ENCODE measurements at regions not wholly inside any gene's neighbourhood (a gene's known extent, or its start where the extent isn't known, plus 50 kb on each side); places are given as distances from the start of the nearest gene placed in this dataset.

DNA sequence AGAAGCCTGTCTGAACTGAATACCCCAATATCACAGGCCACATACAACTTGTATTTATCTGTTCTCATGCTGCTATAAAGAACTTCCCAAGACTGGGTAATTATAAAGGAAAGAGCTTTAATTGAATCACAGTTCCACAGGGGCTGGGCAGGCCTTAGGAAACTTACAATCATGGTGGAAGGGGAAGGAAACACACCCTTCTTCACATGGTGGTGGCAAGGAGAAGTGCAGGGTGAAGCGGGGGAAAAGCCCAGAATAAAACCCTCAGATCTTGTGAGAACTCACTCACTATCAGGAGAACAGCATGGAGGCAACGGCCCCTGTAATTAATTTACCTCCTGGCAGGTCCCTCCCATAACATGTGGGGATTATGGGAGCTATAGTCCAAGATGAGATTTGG is 50.3 kb upstream of the FNDC1 start:
- Histone ChIP-seq H4K20me1 (ENCODE audit: insufficient read depth, low read length) (no peaks in the 10 kb centered on the region), H3K79me2 (ENCODE audit: insufficient read depth, low read length) (no peaks in the 10 kb centered on the region), H3K27me3 (ENCODE audit: insufficient read depth, low read length) (no peaks in the 10 kb centered on the region), H3K4me1 (ENCODE audit: insufficient read depth, low read length, severe bottlenecking) (peaks cover 41% of the 10 kb centered on the region), H2AFZ (ENCODE audit: low read length) (no peak overlapping the region), H3K9me2 (ENCODE audit: low read depth, low read length) (no peaks in the 10 kb centered on the region), H3K27ac (ENCODE audit: low read depth, low read length, poor library complexity, severe bottlenecking) (no peak overlapping the region), H3K9me3 (ENCODE audit: low read length) (no peaks in the 10 kb centered on the region; the same call in 1 of the 2 replicates), H3K36me3 (ENCODE audit: insufficient read depth, low read length) (peaks cover 8% of the 10 kb centered on the region; the same call in 1 of the 2 replicates), H3F3A (ENCODE audit: insufficient read depth, low read length) (no peaks in the 10 kb centered on the region), H3K4me2 (ENCODE audit: low read length) (no peak overlapping the region), H3K9ac (ENCODE audit: low read length) (no peak overlapping the region), H3K4me3 (ENCODE audit: low read depth, low read length, poor library complexity, severe bottlenecking) (no peak overlapping the region)
- no peak for TF ChIP-seq EZH2 (IDR thresholded peaks at IDR 0.05; ENCODE audit: borderline replicate concordance, low read length)
- TF ChIP-seq, protein P1, sequence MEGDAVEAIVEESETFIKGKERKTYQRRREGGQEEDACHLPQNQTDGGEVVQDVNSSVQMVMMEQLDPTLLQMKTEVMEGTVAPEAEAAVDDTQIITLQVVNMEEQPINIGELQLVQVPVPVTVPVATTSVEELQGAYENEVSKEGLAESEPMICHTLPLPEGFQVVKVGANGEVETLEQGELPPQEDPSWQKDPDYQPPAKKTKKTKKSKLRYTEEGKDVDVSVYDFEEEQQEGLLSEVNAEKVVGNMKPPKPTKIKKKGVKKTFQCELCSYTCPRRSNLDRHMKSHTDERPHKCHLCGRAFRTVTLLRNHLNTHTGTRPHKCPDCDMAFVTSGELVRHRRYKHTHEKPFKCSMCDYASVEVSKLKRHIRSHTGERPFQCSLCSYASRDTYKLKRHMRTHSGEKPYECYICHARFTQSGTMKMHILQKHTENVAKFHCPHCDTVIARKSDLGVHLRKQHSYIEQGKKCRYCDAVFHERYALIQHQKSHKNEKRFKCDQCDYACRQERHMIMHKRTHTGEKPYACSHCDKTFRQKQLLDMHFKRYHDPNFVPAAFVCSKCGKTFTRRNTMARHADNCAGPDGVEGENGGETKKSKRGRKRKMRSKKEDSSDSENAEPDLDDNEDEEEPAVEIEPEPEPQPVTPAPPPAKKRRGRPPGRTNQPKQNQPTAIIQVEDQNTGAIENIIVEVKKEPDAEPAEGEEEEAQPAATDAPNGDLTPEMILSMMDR (IDR thresholded peaks at IDR 0.05; ENCODE audit: low read length), result 0 out of 2 replicates have a peak, but pooled peaks have one; percentile 9

DNA sequence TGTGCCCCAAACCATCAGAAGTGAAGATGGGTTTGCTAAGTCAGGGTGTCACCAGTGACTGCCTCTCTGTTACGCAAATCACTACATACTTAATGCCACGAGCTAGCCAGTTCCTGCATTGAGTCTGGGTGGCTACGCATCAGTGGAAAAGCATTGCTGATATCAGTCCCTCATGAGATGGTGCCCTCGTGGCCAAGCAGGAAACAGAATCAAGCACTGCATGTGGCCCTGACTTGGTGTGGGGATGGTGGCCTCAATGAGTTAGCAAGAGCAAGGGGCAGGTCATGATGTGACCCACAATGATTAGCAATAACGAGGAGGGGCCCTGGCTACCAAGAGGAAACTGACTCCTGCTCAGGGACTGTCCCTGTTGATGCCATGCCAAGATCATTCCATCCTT is 51.6 kb upstream of the FNDC1 start:
- TF ChIP-seq, protein P1 (IDR thresholded peaks at IDR 0.05; ENCODE audit: low read length), result no peak
- no peak for TF ChIP-seq EZH2 (IDR thresholded peaks at IDR 0.05; ENCODE audit: borderline replicate concordance, low read length)

DNA sequence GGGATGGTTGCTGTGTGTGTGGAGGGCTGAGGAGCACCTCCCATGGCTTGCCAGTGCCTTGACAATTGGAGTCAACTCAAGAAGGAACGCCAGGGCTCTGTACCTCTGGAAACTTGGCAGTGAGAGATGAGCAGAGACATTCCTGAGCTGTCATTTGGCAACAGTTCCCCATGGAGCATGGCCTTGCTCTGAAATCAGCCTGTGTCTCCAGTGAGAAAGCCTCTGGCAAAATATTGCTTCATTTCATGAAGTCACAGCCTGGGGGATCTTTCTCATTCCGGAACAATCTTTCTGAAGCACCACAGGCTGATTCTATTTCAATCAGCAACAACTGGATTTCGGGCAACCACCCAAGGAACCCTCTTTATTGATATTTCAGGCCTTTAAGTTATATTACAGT is 52.2 kb upstream of the FNDC1 start:
- H3K9me2 ChIP-seq (ENCODE audit: low read depth, low read length), result no peaks in the 10 kb centered on the region
- no peaks in the 10 kb centered on the region for H3K27me3 ChIP-seq (ENCODE audit: insufficient read depth, low read length)
- no peaks in the 10 kb centered on the region for H3K79me2 ChIP-seq (ENCODE audit: insufficient read depth, low read length)
- 0 out of 2 replicates have a peak, but pooled peaks cover 8% of the 10 kb centered on the region for H3K36me3 ChIP-seq (ENCODE audit: insufficient read depth, low read length)
- TF ChIP-seq, protein P1 (IDR thresholded peaks at IDR 0.05; ENCODE audit: low read length), result no peak
- no peak for TF ChIP-seq EZH2 (IDR thresholded peaks at IDR 0.05; ENCODE audit: borderline replicate concordance, low read length)
- no peaks in the 10 kb centered on the region for H3K9me3 ChIP-seq (ENCODE audit: low read length)
- peak overlapping the region; percentile 3; the same call in 1 of the 2 replicates for H3K4me2 ChIP-seq (ENCODE audit: low read length)
- no peaks in the 10 kb centered on the region for H4K20me1 ChIP-seq (ENCODE audit: insufficient read depth, low read length)
- H3K4me3 ChIP-seq (ENCODE audit: low read depth, low read length, poor library complexity, severe bottlenecking), result no peak overlapping the region
- peaks cover 48% of the 10 kb centered on the region for H3K4me1 ChIP-seq (ENCODE audit: insufficient read depth, low read length, severe bottlenecking)
- no peak overlapping the region for H2AFZ ChIP-seq (ENCODE audit: low read length)
- H3K27ac ChIP-seq (ENCODE audit: low read depth, low read length, poor library complexity, severe bottlenecking), result peak overlapping the region; percentile 42
- H3F3A ChIP-seq (ENCODE audit: insufficient read depth, low read length), result no peaks in the 10 kb centered on the region
- no peak overlapping the region for H3K9ac ChIP-seq (ENCODE audit: low read length)

More for the DNA sequence above, 51.6 kb upstream of the FNDC1 start:
- Histone ChIP-seq H3K4me2 (ENCODE audit: low read length) (peak overlapping the region; percentile 3; the same call in 1 of the 2 replicates), H3K9ac (ENCODE audit: low read length) (no peak overlapping the region), H4K20me1 (ENCODE audit: insufficient read depth, low read length) (no peaks in the 10 kb centered on the region), H3K4me3 (ENCODE audit: low read depth, low read length, poor library complexity, severe bottlenecking) (no peak overlapping the region), H3K27ac (ENCODE audit: low read depth, low read length, poor library complexity, severe bottlenecking) (peak overlapping the region; percentile 42), H3K27me3 (ENCODE audit: insufficient read depth, low read length) (no peaks in the 10 kb centered on the region), H3F3A (ENCODE audit: insufficient read depth, low read length) (no peaks in the 10 kb centered on the region), H3K9me3 (ENCODE audit: low read length) (no peaks in the 10 kb centered on the region), H3K36me3 (ENCODE audit: insufficient read depth, low read length) (0 out of 2 replicates have a peak, but pooled peaks cover 8% of the 10 kb centered on the region), H3K79me2 (ENCODE audit: insufficient read depth, low read length) (no peaks in the 10 kb centered on the region), H3K9me2 (ENCODE audit: low read depth, low read length) (no peaks in the 10 kb centered on the region), H3K4me1 (ENCODE audit: insufficient read depth, low read length, severe bottlenecking) (peaks cover 48% of the 10 kb centered on the region), H2AFZ (ENCODE audit: low read length) (no peak overlapping the region)
